ENCODE measurements at regions not wholly inside any gene's neighbourhood (a gene's known extent, or its start where the extent isn't known, plus 50 kb on each side); places are given as distances from the start of the nearest gene placed in this dataset.

GRCh38 chr1:172955161-172955815, 95.5 kb downstream of the TNFSF18 start:
- no peak for TF ChIP-seq CTCF (IDR thresholded peaks at IDR 0.05; ENCODE audit: low read depth, low read length, poor library complexity, severe bottlenecking)
- no peak for TF ChIP-seq EZH2phosphoT487 (IDR thresholded peaks at IDR 0.05; ENCODE audit: borderline replicate concordance, low read length)
